ENCODE measurements at regions not wholly inside any gene's neighbourhood (a gene's known extent, or its start where the extent isn't known, plus 50 kb on each side); places are given as distances from the start of the nearest gene placed in this dataset.

DNA sequence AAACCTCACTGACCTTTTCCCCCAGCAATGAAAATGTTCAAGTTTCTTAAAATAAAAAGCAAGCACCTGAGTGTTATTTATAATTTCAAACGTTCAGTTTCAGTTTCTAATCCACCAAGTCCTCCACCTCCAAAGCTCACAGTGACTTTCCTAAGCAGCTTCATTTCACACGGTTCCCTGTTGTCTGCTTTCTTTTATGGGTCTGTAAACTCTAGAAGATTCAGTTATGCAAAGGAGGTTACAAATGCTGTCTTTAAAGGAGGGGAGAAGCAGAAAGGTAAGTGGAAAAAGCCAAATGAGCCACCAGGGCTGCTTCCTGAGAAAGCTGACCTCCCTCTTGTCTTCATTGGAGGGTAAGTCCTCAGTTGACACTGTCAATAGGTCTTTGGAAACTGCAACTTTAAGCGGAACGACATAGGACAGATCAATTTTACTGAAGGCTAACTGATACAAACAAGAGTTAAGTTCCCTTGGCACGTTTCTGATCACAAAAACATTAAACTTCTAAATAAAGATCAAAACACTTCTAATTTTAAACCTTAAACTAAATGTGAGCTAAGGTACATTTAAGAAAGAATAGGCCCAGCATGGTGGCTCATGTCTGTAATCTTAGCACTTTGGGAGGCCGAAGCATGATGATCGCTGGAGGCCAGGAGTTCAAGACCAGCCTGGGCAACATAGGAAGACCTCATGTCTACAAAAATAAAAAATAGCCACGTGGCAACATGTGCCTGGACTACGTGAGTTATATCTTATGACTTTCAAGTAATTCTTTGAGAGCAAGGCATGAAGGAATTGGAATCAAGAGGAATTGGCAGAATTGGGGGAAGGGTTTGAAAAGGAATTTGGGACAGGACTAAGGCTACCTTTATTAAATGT, 151.9 kb upstream of the UBE2E1 start:
- no peak for TF ChIP-seq POLR2A (IDR thresholded peaks at IDR 0.05)
- TF ChIP-seq POLR2AphosphoS5 (IDR thresholded peaks at IDR 0.05) = no peak
- TF ChIP-seq, protein P1, sequence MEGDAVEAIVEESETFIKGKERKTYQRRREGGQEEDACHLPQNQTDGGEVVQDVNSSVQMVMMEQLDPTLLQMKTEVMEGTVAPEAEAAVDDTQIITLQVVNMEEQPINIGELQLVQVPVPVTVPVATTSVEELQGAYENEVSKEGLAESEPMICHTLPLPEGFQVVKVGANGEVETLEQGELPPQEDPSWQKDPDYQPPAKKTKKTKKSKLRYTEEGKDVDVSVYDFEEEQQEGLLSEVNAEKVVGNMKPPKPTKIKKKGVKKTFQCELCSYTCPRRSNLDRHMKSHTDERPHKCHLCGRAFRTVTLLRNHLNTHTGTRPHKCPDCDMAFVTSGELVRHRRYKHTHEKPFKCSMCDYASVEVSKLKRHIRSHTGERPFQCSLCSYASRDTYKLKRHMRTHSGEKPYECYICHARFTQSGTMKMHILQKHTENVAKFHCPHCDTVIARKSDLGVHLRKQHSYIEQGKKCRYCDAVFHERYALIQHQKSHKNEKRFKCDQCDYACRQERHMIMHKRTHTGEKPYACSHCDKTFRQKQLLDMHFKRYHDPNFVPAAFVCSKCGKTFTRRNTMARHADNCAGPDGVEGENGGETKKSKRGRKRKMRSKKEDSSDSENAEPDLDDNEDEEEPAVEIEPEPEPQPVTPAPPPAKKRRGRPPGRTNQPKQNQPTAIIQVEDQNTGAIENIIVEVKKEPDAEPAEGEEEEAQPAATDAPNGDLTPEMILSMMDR (IDR thresholded peaks at IDR 0.05) = no peak
- no peak for DNase-seq (ENCODE audit: low spot score in 2 of 2)

DNA sequence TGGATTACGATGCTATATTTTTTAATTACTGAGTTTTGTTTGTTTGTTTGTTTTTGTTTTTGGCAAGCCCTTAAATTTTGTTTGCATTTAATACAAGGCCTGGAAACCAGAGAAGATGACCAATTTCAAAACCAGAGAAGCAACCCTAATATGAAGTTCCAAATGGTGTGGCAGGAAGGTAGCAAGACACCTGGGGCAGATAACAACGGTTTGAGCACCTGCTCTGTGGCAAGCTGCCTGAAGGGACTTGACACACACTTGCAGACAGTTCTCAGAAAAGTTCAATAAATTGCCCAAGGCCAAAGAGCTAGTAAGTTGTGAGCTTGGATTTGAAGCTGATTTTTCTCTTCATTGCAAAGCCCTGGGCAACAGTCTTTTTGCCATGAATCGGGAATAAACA, 151.2 kb upstream of the UBE2E1 start:
- intact Hi-C loops (cut with DNase I; ENCODE audit: low total_unique reads) = no loop called here

More for the DNA sequence above, 151.9 kb upstream of the UBE2E1 start:
- Histone ChIP-seq H3K27me3 (no peaks in the 10 kb centered on the region), H3K36me3 (no peaks in the 10 kb centered on the region), H3K4me1 (no peaks in the 10 kb centered on the region), H3K9me3 (peaks cover 0 to 9% of the 10 kb centered on the region in 2 donors), H3K4me3 (no peak overlapping the region), H3K27ac (no peak overlapping the region)
- intact Hi-C loops (cut with DNase I; ENCODE audit: low total_unique reads) = no loop called here

DNA sequence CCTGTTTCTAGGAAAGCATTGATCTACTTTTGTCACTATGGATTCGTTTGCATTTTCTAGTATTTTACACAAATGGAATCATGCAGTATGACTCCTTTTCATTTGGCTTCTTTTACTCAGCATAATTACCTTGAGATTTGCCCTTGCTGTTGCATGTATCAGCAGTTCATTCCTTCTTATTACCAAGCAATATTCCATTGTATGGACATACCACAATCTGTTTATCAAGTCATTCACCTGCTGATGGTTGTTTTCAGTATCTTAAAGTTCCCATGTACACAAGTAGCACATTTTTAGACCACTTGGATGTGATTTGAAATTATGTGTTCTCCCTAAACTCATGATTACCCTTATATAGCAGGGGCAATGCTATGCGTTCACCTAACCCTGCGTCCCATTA, 150.0 kb upstream of the UBE2E1 start:
- no peak overlapping the region for H3K27ac ChIP-seq
- H3K4me3 ChIP-seq = no peak overlapping the region
- DNase-seq (ENCODE audit: low spot score in 2 of 2) = no peak
- H3K27me3 ChIP-seq = no peaks in the 10 kb centered on the region
- no peaks in the 10 kb centered on the region for H3K36me3 ChIP-seq
- H3K4me1 ChIP-seq = no peaks in the 10 kb centered on the region
- intact Hi-C loops (cut with DNase I; ENCODE audit: low total_unique reads) = no loop called here
- TF ChIP-seq POLR2AphosphoS5 (IDR thresholded peaks at IDR 0.05) (no peak), POLR2A (IDR thresholded peaks at IDR 0.05) (no peak)
- TF ChIP-seq, protein P1 (IDR thresholded peaks at IDR 0.05) = no peak
- peaks cover 0 to 9% of the 10 kb centered on the region in 2 donors for H3K9me3 ChIP-seq

More for the DNA sequence above, 151.2 kb upstream of the UBE2E1 start:
- no peak for DNase-seq (ENCODE audit: low spot score in 2 of 2)
- H3K4me3 ChIP-seq = no peak overlapping the region
- H3K27ac ChIP-seq = no peak overlapping the region
- no peaks in the 10 kb centered on the region for H3K36me3 ChIP-seq
- H3K4me1 ChIP-seq = no peaks in the 10 kb centered on the region
- no peak for TF ChIP-seq POLR2A (IDR thresholded peaks at IDR 0.05)
- TF ChIP-seq POLR2AphosphoS5 (IDR thresholded peaks at IDR 0.05) = no peak
- TF ChIP-seq, protein P1 (IDR thresholded peaks at IDR 0.05) = no peak
- no peaks in the 10 kb centered on the region for H3K27me3 ChIP-seq
- peaks cover 0 to 9% of the 10 kb centered on the region in 2 donors for H3K9me3 ChIP-seq

DNA sequence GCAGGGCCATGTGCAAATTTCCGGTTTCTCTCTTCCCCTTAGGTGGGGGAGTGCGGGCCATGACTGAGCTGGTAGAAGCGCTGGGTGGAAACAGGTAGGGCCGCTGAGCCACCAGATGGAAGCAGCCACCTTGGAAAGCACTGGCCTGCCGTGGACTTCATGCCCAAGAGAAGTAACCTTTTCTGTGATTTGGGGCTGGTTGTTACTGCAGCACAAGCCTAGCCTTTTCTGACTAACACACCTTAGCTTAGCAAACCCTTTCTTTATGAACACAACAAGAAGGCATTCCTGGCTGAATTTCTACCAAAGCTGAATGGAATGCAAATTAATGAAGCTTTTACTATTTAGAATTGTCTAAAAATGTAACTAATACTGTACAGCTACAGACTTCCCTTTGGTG, 149.6 kb upstream of the UBE2E1 start:
- no peaks in the 10 kb centered on the region for H3K36me3 ChIP-seq
- DNase-seq (ENCODE audit: low spot score in 2 of 2) = no peak
- H3K27ac ChIP-seq = no peak overlapping the region
- no peaks in the 10 kb centered on the region for H3K27me3 ChIP-seq
- intact Hi-C loops (cut with DNase I; ENCODE audit: low total_unique reads) = no loop called here
- H3K4me1 ChIP-seq = no peaks in the 10 kb centered on the region
- peaks cover 0 to 9% of the 10 kb centered on the region in 2 donors for H3K9me3 ChIP-seq
- no peak overlapping the region for H3K4me3 ChIP-seq
- TF ChIP-seq POLR2AphosphoS5 (IDR thresholded peaks at IDR 0.05) = no peak
- TF ChIP-seq, protein P1 (IDR thresholded peaks at IDR 0.05) = no peak
- TF ChIP-seq POLR2A (IDR thresholded peaks at IDR 0.05) = no peak

DNA sequence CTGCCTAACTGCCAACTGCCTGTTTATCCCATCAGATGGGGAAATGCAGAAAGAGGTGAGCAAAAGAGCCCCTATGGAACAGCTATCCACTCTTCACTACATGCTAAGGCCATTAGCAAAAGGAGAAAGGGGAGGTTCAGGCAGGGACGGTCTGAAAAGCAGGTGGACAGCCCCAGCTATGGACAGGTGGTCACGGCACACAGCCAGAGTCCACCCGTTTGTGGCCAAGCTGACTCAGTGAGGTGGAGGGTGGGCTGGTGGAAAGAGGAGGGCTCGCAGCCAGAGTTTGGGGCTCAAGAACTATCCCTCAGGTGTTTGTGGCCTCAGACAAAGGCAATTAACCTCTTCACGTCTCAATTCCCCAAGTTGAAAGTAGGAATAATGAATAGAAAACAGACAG, 148.9 kb upstream of the UBE2E1 start:
- peaks cover 0 to 9% of the 10 kb centered on the region in 2 donors for H3K9me3 ChIP-seq
- H3K27ac ChIP-seq = no peak overlapping the region
- intact Hi-C loops (cut with DNase I; ENCODE audit: low total_unique reads) = no loop called here
- TF ChIP-seq POLR2A (IDR thresholded peaks at IDR 0.05) (no peak), POLR2AphosphoS5 (IDR thresholded peaks at IDR 0.05) (no peak)
- TF ChIP-seq, protein P1 (IDR thresholded peaks at IDR 0.05) = no peak
- no peak overlapping the region for H3K4me3 ChIP-seq
- DNase-seq (ENCODE audit: low spot score in 2 of 2) = no peak
- no peaks in the 10 kb centered on the region for H3K36me3 ChIP-seq
- no peaks in the 10 kb centered on the region for H3K27me3 ChIP-seq
- no peaks in the 10 kb centered on the region for H3K4me1 ChIP-seq

All from breast epithelium (tissue), 4 donors.